RWPE1 (cell line): ENCODE measurements at regions not wholly inside any gene's neighbourhood (a gene's known extent, or its start where the extent isn't known, plus 50 kb on each side); places are given as distances from the start of the nearest gene placed in this dataset.

Experiments
- CTCF ChIA-PET: fragments of 350-600 bp; sonication (Branson Sonifier 250); formaldehyde crosslinking; extraction: SDS; loops from one replicate; lab custom pipeline; 2021; lab: Yijun Ruan, JAX
- POLR2A ChIA-PET: fragments of 400-600 bp; formaldehyde crosslinking; extraction: SDS; loops from one replicate; lab custom pipeline; 2020; ENCODE audit warnings: antibody characterized with exemption; ENCODE audit not compliant: low non-redundant PET; lab: Yijun Ruan, JAX
- DNase-seq: peaks from one replicate; pipeline ENCODE4 v3.0.0; 2012; ENCODE audit warnings: low spot score
- H3K27ac ChIP-seq: fragments of 450-650 bp; 2 replicates; pipeline ENCODE4 v1.5.1; 2017
- CTCF ChIP-seq: fragments of 450-650 bp; conservative IDR thresholded peaks from 2 replicates; pipeline ENCODE4 v1.5.1; 2017; ENCODE audit warnings: low read depth, mild to moderate bottlenecking

GRCh38 chr12:69123919-69124638 lies 115.3 kb upstream of the CPSF6 start:
- H3K27ac ChIP-seq, result no peak overlapping the region
- ChIA-PET CTCF (no interaction called here), POLR2A (no interaction called here)
- no peak for TF ChIP-seq CTCF
- DNase-seq, result no peak

- H3K27ac ChIP-seq, result no peak overlapping the region
- POLR2A ChIA-PET, result no interaction called here
- DNase-seq, result no peak
- CTCF ChIA-PET, result interaction anchor here (0.6 kb wide), 1 partner anchor 38 kb away, joined by 6 read pairs; no protein-coding TSS in a partner anchor
- no peak for TF ChIP-seq CTCF
Measured at GRCh38 chr12:69129017-69129416, 110.4 kb upstream of the CPSF6 start.

- no peak for DNase-seq
- ChIA-PET CTCF (no interaction called here), POLR2A (no interaction called here)
- H3K27ac ChIP-seq, result no peak overlapping the region
- no peak for TF ChIP-seq CTCF
Measured at GRCh38 chr12:69129564-69129963, 109.8 kb upstream of the CPSF6 start.

GRCh38 chr12:69130064-69130463 lies 109.3 kb upstream of the CPSF6 start:
- no peak for DNase-seq
- ChIA-PET CTCF (no interaction called here), POLR2A (interaction anchor here (0.6 kb wide), 1 partner anchor 731 kb away, joined by 5 read pairs; no protein-coding TSS in a partner anchor)
- H3K27ac ChIP-seq, result no peak overlapping the region
- TF ChIP-seq CTCF, result no peak

GRCh38 chr12:69131077-69131476 lies 108.3 kb upstream of the CPSF6 start:
- POLR2A ChIA-PET, result interaction anchor here (0.5 kb wide), 1 partner anchor 18 kb away, joined by 3 read pairs; no protein-coding TSS in a partner anchor
- CTCF ChIA-PET, result no interaction called here

GRCh38 chr12:69136931-69137613 lies 102.3 kb upstream of the CPSF6 start:
- POLR2A ChIA-PET, result no interaction called here

More at GRCh38 chr12:69131077-69131476, 108.3 kb upstream of the CPSF6 start:
- no peak overlapping the region for H3K27ac ChIP-seq
- no peak for TF ChIP-seq CTCF
- no peak for DNase-seq

More at GRCh38 chr12:69136931-69137613, 102.3 kb upstream of the CPSF6 start:
- no peak for DNase-seq
- no peak for TF ChIP-seq CTCF
- CTCF ChIA-PET, result no interaction called here
- H3K27ac ChIP-seq, result no peak overlapping the region
